WTC11 (cell line): ENCODE measurements at regions not wholly inside any gene's neighbourhood (a gene's known extent, or its start where the extent isn't known, plus 50 kb on each side); places are given as distances from the start of the nearest gene placed in this dataset.
"Not testable (repeated sequence)": the region's sequence is repeated elsewhere in the genome, so short reads cannot be mapped to it uniquely, and the experiment has no call there.

ENCODE experiments used
- ATAC-seq: fragments of 200-7000 bp; cut with Tn5 transposase; 2 replicates; pipeline ENCODE4 v1.10.0; 2021; ENCODE audit warnings: mild to moderate bottlenecking, moderate library complexity
- CTCF ChIA-PET: fragments of 300-600 bp; sonication (Branson Sonifier 250); formaldehyde crosslinking; loops from one replicate; lab custom pipeline; 2021; ENCODE audit warnings: antibody characterized with exemption; lab: Charles Lee
- POLR2A ChIA-PET: fragments of 350-600 bp; sonication (Branson Sonifier 250); formaldehyde crosslinking; loops from one replicate; lab custom pipeline; 2021; ENCODE audit warnings: antibody characterized with exemption; lab: Charles Lee
- DNase-seq: peaks from one replicate; pipeline ENCODE4 v3.0.0; 2021; ENCODE audit warnings: low spot score
- H3K27ac Mint-ChIP-seq: 2 replicates; pipeline ENCODE4 v1.8.0; 2021; ENCODE audit warnings: mixed read lengths
- H3K27me3 Mint-ChIP-seq: 2 replicates; pipeline ENCODE4 v1.8.0; 2021; ENCODE audit warnings: low read depth, mild to moderate bottlenecking, moderate library complexity, mixed read lengths
- H3K36me3 Mint-ChIP-seq: 2 replicates; pipeline ENCODE4 v1.8.0; 2021; ENCODE audit warnings: mixed read lengths
- H3K4me1 Mint-ChIP-seq: 2 replicates; pipeline ENCODE4 v1.8.0; 2022; ENCODE audit warnings: mixed read lengths
- H3K4me3 Mint-ChIP-seq: 2 replicates; pipeline ENCODE4 v1.8.0; 2021; ENCODE audit warnings: mild to moderate bottlenecking, moderate library complexity, mixed read lengths
- H3K9me3 Mint-ChIP-seq: 2 replicates; pipeline ENCODE4 v1.8.0; 2021; ENCODE audit warnings: mixed read lengths
- AR ChIP-seq: fragments of 250-450 bp; sonication (Bioruptor Pico); IDR thresholded peaks from 2 replicates; pipeline ENCODE4 v1.9.0; 2021; ENCODE audit warnings: mild to moderate bottlenecking
- ATF1 ChIP-seq: sonication (generic); formaldehyde crosslinking; IDR thresholded peaks from 2 replicates; pipeline ENCODE4 v1.8.1; 2023; ENCODE audit warnings: mild to moderate bottlenecking, moderate library complexity, missing genetic modification reagents
- ATF6 ChIP-seq: sonication (generic); formaldehyde crosslinking; IDR thresholded peaks from 2 replicates; pipeline ENCODE4 v1.8.1; 2023; ENCODE audit warnings: mild to moderate bottlenecking, missing genetic modification reagents
- CDX4 ChIP-seq: fragments of 250-450 bp; sonication (Bioruptor Pico); IDR thresholded peaks from 2 replicates; pipeline ENCODE4 v1.9.0; 2021; ENCODE audit warnings: moderate library complexity, mild to moderate bottlenecking, inconsistent platforms, borderline replicate concordance
- CREM ChIP-seq: sonication (generic); formaldehyde crosslinking; IDR thresholded peaks from 2 replicates; pipeline ENCODE4 v1.8.1; 2022; ENCODE audit warnings: mild to moderate bottlenecking, missing genetic modification reagents, moderate library complexity
- FOXJ3 ChIP-seq: sonication (generic); formaldehyde crosslinking; IDR thresholded peaks from 2 replicates; pipeline ENCODE4 v1.9.0; 2021; ENCODE audit warnings: missing genetic modification reagents, mild to moderate bottlenecking, borderline replicate concordance
- FOXP4 ChIP-seq: sonication (generic); formaldehyde crosslinking; IDR thresholded peaks from 2 replicates; pipeline ENCODE4 v1.8.0; 2022; ENCODE audit warnings: mild to moderate bottlenecking, missing genetic modification reagents
- MLX ChIP-seq: sonication (generic); formaldehyde crosslinking; IDR thresholded peaks from 2 replicates; pipeline ENCODE4 v1.8.1; 2023; ENCODE audit warnings: mild to moderate bottlenecking, missing genetic modification reagents, moderate library complexity
- NFATC4 ChIP-seq: fragments of 250-450 bp; sonication (Bioruptor Pico); IDR thresholded peaks from 2 replicates; pipeline ENCODE4 v1.9.0; 2021; ENCODE audit warnings: mild to moderate bottlenecking
- NR1H2 ChIP-seq: sonication (generic); formaldehyde crosslinking; IDR thresholded peaks from 2 replicates; pipeline ENCODE4 v1.9.0; 2021; ENCODE audit warnings: mild to moderate bottlenecking, moderate library complexity, missing genetic modification reagents
- PRRX2 ChIP-seq: fragments of 250-450 bp; sonication (Bioruptor Pico); IDR thresholded peaks from 2 replicates; pipeline ENCODE4 v1.8.0; 2021; ENCODE audit warnings: mild to moderate bottlenecking
- SMAD3 ChIP-seq: sonication (generic); formaldehyde crosslinking; IDR thresholded peaks from 2 replicates; pipeline ENCODE4 v1.8.0; 2022; ENCODE audit warnings: missing genetic modification reagents, mild to moderate bottlenecking, borderline replicate concordance
- TCF7 ChIP-seq: sonication (generic); formaldehyde crosslinking; IDR thresholded peaks from 2 replicates; pipeline ENCODE4 v1.8.0; 2022; ENCODE audit warnings: mild to moderate bottlenecking, low read depth, missing genetic modification reagents, moderate library complexity
- USF1 ChIP-seq: sonication (generic); formaldehyde crosslinking; IDR thresholded peaks from 2 replicates; pipeline ENCODE4 v1.8.0; 2022; ENCODE audit warnings: mild to moderate bottlenecking, missing genetic modification reagents
- ZBTB43 ChIP-seq: sonication (generic); formaldehyde crosslinking; IDR thresholded peaks from 2 replicates; pipeline ENCODE4 v1.8.1; 2023; ENCODE audit warnings: mild to moderate bottlenecking, missing genetic modification reagents
- ZNF121 ChIP-seq: sonication (generic); formaldehyde crosslinking; IDR thresholded peaks from 2 replicates; pipeline ENCODE4 v1.8.0; 2023; ENCODE audit warnings: missing genetic modification reagents
- ZNF263 ChIP-seq: sonication (generic); formaldehyde crosslinking; IDR thresholded peaks from 2 replicates; pipeline ENCODE4 v1.8.1; 2022; ENCODE audit warnings: low read depth, mild to moderate bottlenecking, moderate library complexity, missing genetic modification reagents
- ZNF317 ChIP-seq: sonication (generic); formaldehyde crosslinking; IDR thresholded peaks from 2 replicates; pipeline ENCODE4 v1.8.1; 2023; ENCODE audit warnings: low read depth, mild to moderate bottlenecking, moderate library complexity, missing genetic modification reagents, borderline replicate concordance
- ZNF396 ChIP-seq: fragments of 250-450 bp; sonication (Bioruptor Pico); IDR thresholded peaks from 2 replicates; pipeline ENCODE4 v1.8.0; 2021; ENCODE audit warnings: mild to moderate bottlenecking, moderate library complexity, borderline replicate concordance
- ZNF416 ChIP-seq: fragments of 250-450 bp; sonication (Bioruptor Pico); IDR thresholded peaks from 2 replicates; pipeline ENCODE4 v1.9.0; 2021; ENCODE audit warnings: mild to moderate bottlenecking, inconsistent platforms
- ZNF423 ChIP-seq: fragments of 250-450 bp; sonication (Bioruptor Pico); IDR thresholded peaks from 2 replicates; pipeline ENCODE4 v2.1.2; 2022; ENCODE audit warnings: mild to moderate bottlenecking, moderate library complexity
- ZSCAN18 ChIP-seq: fragments of 250-450 bp; sonication (Bioruptor Pico); IDR thresholded peaks from 2 replicates; pipeline ENCODE4 v2.1.2; 2022; ENCODE audit warnings: mild to moderate bottlenecking, moderate library complexity

- TF ChIP-seq ZNF396: no peak
- TF ChIP-seq ZNF423 (CRISPR knock-in tag): no peak
- TF ChIP-seq ATF1 (CRISPR knock-in tag): no peak
- TF ChIP-seq CREM (CRISPR knock-in tag): no peak
- no peak for TF ChIP-seq FOXJ3 (CRISPR knock-in tag)
- no peak for TF ChIP-seq USF1 (CRISPR knock-in tag)
- no peak for TF ChIP-seq FOXP4
- no peak for TF ChIP-seq ZNF416 (CRISPR knock-in tag)
- TF ChIP-seq SMAD3: no peak
- TF ChIP-seq ZNF121 (CRISPR knock-in tag): no peak
- TF ChIP-seq ZNF263 (CRISPR knock-in tag): no peak
- TF ChIP-seq ZBTB43 (CRISPR knock-in tag): no peak
- TF ChIP-seq CDX4: no peak
- TF ChIP-seq PRRX2 (CRISPR knock-in tag): no peak
- no peak for TF ChIP-seq NFATC4
- TF ChIP-seq ZSCAN18 (CRISPR knock-in tag): no peak
- no peak for TF ChIP-seq NR1H2 (CRISPR knock-in tag)
- CTCF ChIA-PET: no interaction called here
- Mint-ChIP-seq H3K4me3 (no peak overlapping the region), H3K9me3 (peaks cover 16% of the 10 kb centered on the region), H3K27me3 (peaks cover 53% of the 10 kb centered on the region), H3K4me1 (peaks cover 11% of the 10 kb centered on the region), H3K27ac (no peak overlapping the region), H3K36me3 (peaks cover 9% of the 10 kb centered on the region)
- ATAC-seq (no peak), DNase-seq (no peak)
- POLR2A ChIA-PET: no interaction called here
These were observed 166.9 kb upstream of the ZNF608 start for GRCh38 chr5:124913329-124913653.

- H3K27ac Mint-ChIP-seq, POLR2A ChIA-PET, CTCF ChIA-PET, DNase-seq, H3K4me1 Mint-ChIP-seq, H3K4me3 Mint-ChIP-seq, ATAC-seq, H3K36me3 Mint-ChIP-seq: not testable (repeated sequence)
- H3K27me3 Mint-ChIP-seq: peaks cover 23% of the 10 kb centered on the region
- H3K9me3 Mint-ChIP-seq: peaks cover 16% of the 10 kb centered on the region
These were observed 169.9 kb upstream of the ZNF608 start for GRCh38 chr5:124916313-124916712.

- DNase-seq (no peak), ATAC-seq (no peak)
- Mint-ChIP-seq H3K27ac (no peak overlapping the region), H3K27me3 (peaks cover 8% of the 10 kb centered on the region), H3K4me1 (no peaks in the 10 kb centered on the region), H3K36me3 (peaks cover 9% of the 10 kb centered on the region), H3K4me3 (no peak overlapping the region), H3K9me3 (peaks cover 16% of the 10 kb centered on the region)
- POLR2A ChIA-PET: no interaction called here
- CTCF ChIA-PET: no interaction called here
- TF ChIP-seq AR (CRISPR knock-in tag) (no peak), ATF6 (CRISPR knock-in tag) (no peak), ZNF317 (CRISPR knock-in tag) (no peak), MLX (CRISPR knock-in tag) (no peak), TCF7 (no peak)
These were observed 172.2 kb upstream of the ZNF608 start for GRCh38 chr5:124918618-124919017.
